Limb (tissue), 2 donors: ENCODE measurements at regions not wholly inside any gene's neighbourhood (a gene's known extent, or its start where the extent isn't known, plus 50 kb on each side); places are given as distances from the start of the nearest gene placed in this dataset.
"Not testable (repeated sequence)": the region's sequence is repeated elsewhere in the genome, so short reads cannot be mapped to it uniquely, and the experiment has no call there.

Experiments used
- DNase-seq, 2 donors: peaks; one replicate each; pipeline ENCODE4 v3.0.0-alpha.2; 2016; ENCODE audit errors: extremely low spot score in 2 of 2

DNA sequence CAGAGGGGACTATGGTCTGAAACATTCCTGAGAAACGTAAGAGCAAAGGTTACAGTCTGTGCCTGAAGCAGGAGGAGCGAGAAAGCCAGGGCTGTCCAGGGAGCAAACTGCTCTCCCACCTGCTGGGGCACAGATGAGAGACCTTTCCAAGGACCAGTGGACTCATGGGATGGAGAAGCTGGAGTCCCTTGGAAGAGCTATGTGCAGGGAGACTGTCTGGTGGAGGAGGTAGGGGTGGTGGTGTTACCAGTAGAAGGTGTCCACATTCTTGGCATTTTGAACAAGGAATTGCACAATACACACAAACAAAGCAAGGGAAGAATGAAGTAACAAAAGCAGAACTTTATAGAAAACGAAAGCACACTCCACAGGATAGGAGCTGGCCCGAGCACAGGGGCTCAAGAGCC, 97.9 kb upstream of the CYRIA start:
- DNase-seq = no peak

DNA sequence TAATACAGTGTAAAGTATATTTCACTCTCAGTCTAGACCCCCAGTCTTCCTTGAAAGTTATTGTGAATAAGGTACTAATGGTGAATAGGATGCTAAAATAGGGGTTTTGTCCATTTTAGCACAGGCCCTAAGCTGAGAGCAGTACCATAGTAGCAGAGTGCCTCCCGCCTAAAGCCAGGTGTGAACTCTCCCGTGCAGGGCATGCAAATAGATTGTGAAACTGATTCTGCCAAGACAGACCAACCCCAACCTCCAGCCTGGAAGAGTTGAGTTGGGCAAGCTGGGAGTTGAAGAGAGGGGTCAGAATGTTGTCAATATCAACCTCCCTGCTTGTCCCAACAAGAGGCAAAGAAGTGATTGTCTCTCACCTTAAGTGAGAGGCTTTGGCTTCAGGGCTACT, 97.4 kb upstream of the CYRIA start:
- no peak for DNase-seq

DNA sequence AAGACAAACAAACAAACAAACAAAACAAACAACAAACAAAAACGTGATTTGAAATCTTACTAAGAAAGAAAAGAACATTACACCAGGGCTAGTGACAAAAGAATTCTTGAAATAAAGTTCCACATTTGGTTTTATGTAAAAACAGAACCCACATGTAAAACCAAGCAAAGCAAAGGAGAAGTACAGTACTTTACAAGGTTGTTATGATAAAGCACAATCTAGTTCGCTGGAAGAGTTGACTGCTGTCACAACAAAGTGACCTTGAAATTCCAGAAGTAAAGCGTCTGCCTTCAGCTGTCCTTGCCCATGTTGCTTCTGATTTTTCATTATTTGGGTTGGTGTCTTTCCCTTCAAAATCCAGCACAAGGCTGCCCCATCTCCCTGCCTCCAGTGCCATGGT, 94.8 kb upstream of the CYRIA start:
- no peak for DNase-seq

DNA sequence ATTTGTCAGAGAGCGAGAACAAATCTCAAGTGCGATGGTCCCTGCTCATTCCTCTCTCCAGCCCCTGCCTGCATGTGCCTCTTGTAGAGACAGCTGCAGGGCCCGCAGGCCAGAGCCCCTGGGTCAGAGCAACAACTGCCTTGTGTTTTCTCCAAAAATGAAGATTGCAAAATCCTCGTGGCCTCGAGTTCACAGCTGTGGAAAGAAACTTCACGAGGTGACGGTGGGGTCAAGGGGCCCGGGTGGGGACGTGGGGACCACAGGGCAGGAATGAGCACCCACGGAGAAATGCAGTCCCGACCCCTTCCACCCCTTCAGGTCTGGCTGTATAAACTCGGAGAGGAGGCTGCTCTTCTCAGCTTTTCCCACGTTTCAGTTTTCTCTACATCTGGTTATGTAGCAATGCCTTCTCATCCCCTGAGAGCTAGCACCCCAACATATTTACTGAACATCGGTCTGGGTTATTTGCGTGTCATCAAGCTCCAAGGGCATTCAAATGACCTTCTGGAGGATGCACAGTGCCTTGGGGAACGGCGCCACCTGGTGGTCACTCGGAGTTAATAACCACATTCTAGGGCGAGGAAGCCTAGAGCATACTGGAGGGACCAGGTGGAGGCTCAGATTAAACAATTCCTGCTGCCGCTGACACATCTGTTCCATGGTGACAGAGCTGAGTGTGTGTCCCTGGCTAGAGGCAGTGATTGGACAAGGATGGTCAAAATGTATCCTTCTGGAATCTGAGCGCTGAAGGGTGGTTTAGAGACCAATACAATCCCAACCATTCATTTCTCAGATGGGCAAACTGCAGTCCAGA, 91.4 kb upstream of the CYRIA start:
- peak; percentile 79 to 85 for DNase-seq

DNA sequence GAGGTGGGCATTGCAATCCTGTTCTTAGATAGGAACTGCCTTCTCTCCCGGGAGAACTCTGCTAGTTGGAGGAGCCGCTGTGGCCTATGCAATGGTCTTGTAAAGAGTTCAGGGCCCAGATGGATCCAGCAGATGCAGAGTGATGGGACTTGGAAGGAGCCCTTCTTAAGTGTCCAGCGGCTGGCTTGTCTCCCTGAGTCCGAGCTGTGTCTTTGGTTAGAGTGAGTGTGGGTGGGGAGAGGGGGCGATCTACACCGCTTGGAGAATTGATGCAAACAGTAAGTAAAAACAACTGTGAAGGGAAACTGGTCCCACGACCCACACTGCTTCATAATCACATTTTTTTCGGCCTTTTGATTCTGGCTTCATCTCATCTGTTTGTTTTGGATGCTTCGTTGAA, 89.8 kb upstream of the CYRIA start:
- DNase-seq = no peak

DNA sequence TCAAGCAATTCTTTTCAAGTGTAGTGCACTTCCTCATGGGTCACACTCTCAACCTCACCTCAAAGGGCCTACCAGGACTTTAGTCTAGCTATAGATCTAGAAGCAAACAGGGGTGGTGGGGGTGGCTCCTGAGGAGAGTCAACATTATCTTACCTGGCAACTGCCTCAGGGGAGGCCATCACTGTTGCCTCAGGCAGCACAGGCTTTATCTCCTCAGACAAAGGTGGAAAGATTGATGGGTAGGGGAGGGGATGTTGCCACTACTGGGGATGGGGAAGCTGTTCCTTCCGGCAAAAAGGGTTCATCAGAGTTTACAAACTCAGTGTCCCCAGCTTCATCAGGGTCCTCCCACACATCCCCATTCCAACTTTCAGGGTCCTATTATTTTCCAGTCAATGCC, 87.4 kb upstream of the CYRIA start:
- not testable (repeated sequence) for DNase-seq

DNA sequence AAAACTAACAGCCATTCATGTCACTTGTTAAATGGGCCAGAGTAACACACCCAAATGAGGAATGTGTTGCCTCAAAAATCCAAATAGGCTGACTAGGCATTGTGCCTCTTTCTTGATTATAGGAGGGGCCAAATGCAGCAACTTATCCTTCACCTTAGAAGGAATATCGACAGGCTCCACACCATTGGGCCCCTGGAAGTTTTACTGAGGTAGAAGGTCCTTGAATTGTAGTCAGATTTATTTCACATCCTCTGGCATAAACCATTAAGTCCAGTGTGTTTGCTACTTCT, 85.2 kb upstream of the CYRIA start:
- not testable (repeated sequence) for DNase-seq

DNA sequence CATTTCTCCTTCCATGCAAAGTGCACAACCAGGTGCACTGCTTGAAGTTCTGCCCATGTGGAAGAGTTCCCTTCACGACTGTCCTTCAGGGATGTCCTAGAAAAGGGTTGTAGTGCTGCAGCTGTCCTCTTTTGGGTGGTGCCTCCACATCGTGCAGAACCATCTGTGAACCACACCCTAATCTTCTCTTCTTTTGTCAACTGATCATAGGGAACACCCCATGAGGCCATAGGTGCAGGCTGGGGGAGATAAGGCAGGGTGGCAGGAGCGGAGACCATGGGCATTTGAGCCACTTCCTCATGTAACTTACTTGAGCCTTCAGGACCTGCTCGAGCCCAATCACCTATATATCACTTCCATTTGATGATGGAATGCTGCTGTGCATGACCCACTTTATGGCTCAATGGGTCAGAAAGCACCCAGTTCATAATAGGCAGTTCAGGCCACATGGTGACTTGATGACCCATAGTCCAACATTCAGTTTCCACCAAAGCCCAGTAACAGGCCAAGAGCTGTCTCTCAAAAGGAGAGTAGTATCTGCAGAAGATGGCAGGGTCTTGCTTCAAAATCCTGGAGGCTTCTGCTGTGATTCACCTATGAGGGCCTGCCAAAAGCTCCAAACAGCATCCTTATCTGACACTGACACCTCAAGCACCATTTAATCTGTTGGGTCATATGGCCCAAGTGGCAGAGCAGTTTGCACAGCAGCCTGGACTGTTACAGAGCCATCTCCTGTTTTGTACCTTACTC, 84.7 kb upstream of the CYRIA start:
- no peak for DNase-seq

DNA sequence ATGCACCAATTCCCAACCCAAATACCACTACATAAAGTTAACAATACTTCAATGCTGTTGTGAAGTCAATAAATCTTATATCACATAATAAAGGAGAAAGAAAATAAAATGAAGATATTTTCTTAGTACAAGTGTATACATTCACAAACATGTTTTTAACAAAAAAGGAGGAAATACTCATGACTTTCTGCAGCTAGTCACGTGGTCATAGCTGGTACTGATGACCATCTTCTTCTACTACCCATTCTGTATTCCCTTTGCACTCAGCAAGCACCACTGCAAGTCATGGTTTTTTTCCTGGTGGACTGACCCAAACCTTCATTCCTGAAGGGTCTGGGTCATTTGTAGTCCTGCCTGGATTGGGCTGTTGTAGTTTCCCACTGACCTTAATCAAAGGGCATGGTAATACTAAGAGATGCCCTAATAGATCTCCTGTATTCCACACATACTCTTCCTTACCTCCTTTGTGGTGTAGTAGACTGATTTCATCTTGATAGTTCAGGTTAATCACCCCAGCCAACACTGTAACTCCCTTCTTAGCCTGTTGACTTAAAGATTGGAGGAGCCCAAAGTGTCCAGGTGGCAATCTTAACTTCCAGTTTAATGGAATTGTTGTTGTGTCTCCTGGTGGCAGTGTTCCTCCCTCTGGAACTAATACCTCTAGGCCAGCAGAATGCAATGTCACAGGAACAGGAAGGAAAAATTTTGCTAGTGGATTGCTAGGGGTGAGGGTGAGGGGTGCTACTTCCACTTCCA, 83.1 kb upstream of the CYRIA start:
- not testable (repeated sequence) for DNase-seq

DNA sequence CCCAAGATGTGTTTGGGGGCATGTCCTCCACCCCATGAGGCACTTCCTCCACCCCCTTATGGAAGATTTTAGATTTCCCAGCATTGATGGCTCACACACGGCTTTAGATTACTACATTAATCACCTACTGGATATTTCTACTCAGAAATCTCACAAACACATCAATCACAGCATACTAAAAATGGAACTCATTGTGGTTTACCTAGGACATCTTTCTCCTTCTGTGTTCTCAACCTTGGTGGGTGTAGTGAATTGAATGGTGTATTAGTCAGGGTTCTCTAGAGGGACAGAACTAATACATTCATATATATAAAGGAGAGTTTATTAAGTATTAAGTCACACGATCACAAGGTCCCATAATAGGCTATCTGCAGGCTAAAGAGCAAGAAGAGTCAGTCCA, 82.1 kb upstream of the CYRIA start:
- no peak for DNase-seq

DNA sequence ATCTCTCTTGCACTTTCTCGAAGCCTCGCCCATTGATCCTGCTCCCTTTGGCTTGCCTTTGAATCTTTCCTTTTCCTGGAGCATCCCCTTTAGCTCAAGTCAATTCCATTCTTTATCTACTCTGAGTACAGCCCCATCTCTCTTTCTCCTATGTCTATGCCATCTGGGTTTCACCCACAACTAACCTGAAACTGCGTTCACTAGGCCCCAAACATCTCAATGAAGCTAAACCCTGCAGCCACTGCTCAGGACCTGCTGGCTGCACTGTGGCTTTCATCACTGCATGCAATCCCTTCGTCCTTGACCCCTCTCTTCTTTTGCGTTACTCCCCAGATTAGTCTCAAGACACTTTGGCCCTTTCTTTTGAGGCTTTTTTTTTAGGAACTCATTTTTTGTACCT, 81.6 kb upstream of the CYRIA start:
- DNase-seq = no peak

DNA sequence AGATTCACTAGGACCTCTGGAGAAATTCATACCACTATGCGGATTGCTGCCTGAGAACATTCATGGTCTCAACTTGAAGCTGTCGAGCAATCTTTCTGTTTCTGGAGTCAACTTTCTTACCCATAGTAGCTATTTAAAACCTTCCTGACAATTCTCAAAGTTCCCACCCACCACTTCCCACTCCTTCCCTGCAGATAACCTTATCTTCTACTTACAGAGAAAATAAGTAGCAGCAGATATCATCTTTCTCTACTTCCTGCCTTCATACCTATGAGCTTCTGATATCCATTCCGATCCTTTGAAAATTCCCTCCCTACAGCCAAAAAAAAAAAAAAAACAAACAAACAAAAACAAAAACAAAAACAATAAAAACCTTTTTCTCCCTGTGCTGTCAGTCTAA, 81.2 kb upstream of the CYRIA start:
- DNase-seq = no peak

DNA sequence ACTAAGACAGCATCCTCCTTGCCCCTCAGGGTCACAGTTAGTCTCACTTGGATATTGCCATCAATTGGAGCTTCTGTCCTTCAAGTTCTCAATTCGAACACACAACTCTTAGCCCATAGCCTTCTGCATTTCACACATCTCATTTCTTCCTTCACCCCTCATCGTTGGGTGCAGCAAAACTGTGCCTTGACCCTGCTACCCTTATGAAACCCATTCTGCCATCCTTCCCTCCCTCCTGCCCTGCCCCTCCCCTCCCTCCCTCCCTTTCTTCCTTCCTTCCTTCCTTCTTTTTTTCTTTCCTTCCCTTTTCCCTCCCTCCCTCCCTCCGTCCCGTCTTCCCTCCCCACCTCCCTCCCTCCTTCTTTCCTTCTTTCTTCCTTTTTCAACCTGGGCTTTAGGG, 80.7 kb upstream of the CYRIA start:
- DNase-seq = no peak

DNA sequence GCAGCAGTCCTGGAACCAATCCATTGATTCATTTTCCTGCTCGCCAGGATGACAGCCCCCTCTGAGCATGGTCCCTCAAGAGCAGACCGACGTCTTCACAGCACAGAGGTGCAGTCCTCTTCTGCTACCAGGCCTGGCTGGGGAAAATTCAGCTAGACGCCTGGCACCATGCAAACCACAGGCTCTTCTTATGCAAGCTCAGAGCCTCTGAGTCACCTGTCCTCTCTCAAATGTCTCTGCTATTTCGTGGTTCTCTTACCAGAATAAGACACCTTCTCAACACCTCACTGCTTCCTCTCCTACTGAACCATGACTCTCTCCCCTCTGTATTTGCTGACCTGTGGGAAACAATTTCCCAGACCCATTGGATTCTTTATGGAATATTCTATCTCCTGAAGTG, 79.8 kb upstream of the CYRIA start:
- DNase-seq = no peak

DNA sequence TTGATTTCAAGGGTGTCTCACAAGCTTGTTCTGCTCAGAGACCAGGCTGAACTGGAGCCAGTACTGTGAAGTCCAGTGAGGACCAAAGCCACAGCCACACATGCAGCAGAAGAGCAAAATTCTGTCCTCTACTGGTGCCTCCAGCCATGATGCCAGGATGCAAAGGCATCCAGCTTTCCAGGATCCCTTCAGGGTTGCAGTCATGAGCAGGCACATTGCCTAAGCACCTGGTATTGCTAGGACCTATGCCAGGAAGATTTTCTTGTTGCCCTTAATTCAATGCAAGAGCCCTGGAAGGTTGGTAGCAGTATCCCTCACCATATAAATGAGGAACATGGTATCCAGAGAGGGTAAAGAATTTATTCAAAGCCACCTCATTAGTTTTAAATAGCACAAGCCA, 78.9 kb upstream of the CYRIA start:
- DNase-seq = no peak

DNA sequence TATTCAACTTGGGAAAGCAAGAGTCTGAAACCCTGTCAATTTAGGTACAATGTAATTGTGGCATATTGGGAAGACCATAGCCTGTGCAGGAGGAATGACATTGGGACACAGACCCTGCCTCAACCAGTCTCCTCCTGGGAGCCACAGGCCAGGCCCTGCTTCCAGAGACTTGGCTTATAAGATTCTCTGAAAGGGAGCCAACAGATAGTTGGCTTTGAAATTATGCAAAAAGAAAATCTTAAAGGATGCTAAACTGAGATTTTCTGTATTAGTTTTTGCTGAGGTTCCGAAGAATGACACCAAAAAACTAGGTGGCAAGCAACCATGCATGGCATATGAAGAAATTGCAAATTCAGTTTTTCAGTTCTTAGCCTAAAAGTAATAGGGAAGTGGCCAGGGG, 76.4 kb upstream of the CYRIA start:
- no peak for DNase-seq

DNA sequence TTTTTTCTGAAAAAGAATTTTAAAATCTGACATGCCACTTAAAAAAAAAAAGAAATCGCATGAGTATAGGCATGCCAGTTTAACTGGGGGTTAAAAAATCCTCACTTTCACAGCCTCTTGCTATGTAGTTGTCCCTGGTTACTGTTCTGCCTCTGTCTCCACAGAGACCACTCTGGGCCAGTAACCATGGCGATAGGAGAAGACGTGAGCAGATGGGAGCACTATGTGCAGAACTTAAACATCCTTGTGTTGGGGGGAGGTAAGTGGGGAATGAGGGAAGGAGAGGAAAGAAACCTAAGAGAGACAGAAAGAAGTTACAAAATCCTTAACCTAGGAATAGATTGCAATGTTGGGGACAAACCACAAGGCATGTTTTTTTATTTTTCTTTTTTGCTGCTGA, 75.9 kb upstream of the CYRIA start:
- no peak for DNase-seq

DNA sequence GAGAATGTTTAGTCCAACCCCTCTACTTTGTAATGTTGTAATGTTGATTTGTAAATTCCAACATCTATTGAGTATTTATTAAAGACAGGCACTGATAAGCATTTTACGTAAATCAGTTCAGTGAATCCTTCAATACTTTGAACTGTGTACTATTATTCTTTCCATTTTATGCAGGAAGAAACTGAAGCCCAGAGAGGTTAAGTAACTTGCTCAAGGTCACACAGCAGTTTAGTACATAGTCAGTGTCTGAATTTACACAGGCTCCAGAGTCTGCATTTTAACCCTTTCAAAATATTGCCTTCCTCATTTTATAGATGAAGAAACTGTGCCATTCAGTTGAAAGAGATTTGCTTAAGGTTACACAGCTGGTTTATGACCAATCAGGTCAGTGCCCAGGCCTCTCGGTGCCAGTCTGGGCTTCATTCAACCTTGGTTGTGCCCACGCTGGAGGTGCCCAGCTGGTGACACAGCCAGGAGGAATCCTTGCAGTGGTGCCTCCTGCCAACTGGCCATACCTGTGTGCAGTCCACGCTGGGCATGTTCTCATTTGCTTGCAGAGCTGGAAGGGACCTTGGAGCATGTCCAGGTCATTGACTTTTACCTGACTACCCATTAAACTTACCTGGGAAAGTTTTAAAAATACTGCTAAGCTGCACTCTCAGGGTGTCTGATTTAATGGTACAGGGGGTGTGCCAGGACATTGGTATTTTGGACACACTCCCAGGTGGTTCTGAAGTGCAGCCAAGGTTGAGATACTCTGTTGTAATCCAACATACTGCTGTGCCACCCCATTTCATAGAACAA, 74.3 kb upstream of the CYRIA start:
- no peak for DNase-seq

DNA sequence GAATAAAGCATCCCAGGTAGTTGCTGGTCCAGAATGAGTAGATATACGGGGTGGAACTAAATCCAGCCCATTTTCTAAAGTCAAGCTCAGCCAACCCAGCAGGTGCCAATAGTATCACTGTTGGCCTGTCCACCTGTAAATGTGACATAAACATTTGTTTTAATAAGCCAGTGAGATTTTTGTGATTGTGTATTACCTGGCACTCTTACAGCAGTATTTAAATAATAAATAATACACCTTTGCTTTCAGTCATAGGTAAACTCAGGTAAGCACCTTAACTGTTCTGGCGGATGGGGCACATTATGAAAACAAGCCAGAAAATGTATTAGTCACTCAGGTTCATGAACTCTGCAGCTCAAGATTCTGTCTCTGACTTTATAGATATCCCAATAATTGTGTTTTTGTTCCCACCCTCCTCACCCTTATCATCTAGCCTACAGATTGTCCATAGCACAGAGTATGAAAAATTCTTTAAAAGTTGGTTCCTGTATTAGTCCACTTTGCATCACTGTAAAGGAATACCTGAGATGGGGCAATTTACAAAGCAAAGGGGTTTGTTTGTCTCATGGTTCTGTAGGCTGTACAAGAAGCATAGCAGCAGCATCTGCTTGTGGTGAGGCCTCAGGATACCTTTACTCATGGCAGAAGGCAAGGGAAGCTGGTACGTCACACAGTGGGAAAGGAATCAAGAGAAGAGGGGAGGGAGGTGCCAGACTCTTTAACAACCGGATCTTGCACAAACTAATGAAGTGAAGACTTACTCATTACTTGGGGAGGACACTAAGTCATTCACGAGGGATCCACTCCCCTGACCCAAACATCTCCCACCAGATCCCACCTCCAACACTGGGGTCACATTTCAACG, 73.0 kb upstream of the CYRIA start:
- no peak for DNase-seq

DNA sequence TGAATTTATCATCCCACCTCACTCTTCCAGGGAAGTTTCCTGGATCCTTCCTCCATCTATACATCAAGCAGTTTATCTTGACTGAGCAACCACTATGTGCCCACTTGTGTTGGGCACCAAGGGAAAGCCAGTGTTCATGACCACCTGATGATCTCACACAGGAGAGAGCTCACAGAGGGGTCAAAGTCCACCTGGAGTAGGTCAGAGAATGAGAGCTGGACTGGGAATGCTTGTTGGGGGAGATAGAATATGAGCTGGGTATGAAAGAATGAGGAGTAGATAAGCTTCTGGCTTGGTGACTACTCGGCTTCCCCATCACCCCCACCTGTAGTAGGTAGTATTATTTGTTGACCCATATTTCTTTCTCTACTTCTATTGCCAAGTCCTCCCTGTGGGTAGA, 72.2 kb upstream of the CYRIA start:
- DNase-seq = no peak

DNA sequence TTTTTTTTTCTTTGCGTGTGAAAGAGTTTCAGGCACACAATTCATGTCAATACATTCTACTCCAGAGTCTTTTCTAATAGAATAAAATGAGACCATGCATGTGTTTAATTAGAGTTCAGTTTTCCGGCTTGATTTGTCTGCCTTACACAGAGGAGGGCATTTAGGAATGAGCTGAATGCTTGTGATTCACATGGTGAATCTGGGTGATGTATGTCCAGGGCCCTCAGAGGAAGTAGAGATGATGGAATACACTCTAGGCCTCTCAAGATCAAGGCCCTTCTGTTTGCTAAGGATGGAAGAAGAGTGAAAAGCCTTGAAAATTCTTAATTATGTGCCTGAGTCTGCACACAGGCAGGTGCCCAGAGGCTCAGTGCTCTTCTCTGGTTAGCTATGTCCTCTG, 71.0 kb upstream of the CYRIA start:
- no peak for DNase-seq
